ENCODE measurements at regions not wholly inside any gene's neighbourhood (a gene's known extent, or its start where the extent isn't known, plus 50 kb on each side); places are given as distances from the start of the nearest gene placed in this dataset.
A peak's percentile ranks its signal among the peaks of the same experiment; 100 is the strongest.

DNA sequence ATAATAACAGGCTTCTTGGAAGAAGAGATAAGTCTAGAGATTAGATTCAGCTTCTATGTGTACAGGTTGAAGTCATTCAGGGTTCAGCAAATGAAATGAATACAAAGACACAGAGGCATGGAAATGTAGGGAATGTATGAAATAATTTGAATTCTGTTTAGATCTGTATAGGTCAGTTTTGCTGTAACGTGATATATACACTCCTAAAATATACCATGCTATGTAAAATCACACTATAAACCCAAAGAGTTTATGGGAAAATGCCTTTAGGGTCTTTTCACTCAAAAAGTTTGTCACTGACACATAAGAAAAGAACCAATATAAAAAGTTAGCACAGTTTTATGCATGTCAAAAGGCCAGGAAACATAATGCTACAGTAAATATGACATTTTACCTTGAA lies 854.0 kb downstream of the LRFN5 start:
- Histone ChIP-seq H3K4me2 (no peak overlapping the region), H3K27me3 (ENCODE audit: insufficient read depth) (no peaks in the 10 kb centered on the region), H3K9me2 (ENCODE audit: insufficient read depth) (peaks cover 11% of the 10 kb centered on the region), H4K20me1 (replicated peaks; ENCODE audit: insufficient read depth) (no peaks in the 10 kb centered on the region), H3F3A (replicated peaks; ENCODE audit: low read depth) (no peaks in the 10 kb centered on the region), H3K27ac (ENCODE audit: low read depth) (no peak overlapping the region), H3K36me3 (ENCODE audit: insufficient read depth) (no peaks in the 10 kb centered on the region; the same call in 1 of the 2 replicates), H3K79me2 (replicated peaks; ENCODE audit: insufficient read depth) (no peaks in the 10 kb centered on the region), H2AFZ (peak overlapping the region; percentile 57; the same call in 1 of the 2 replicates), H3K4me3 (no peak overlapping the region), H3K4me1 (ENCODE audit: insufficient read depth) (peaks cover 6% of the 10 kb centered on the region; the same call in 1 of the 2 replicates)
- ATAC-seq (no peak), DNase-seq (ENCODE audit: low spot score) (no peak)
- Mint-ChIP-seq H3K27ac (no peak overlapping the region), H3K9me3 (peaks cover 10% of the 10 kb centered on the region; the same call in 2 of the 3 replicates), H3K4me1 (peaks cover 7% of the 10 kb centered on the region; the same call in 1 of the 3 replicates), H3K27me3 (ENCODE audit: insufficient read depth, low read depth, poor library complexity) (no peaks in the 10 kb centered on the region), H3K4me3 (no peak overlapping the region), H3K36me3 (ENCODE audit: low read depth) (no peaks in the 10 kb centered on the region; the same call in 2 of the 3 replicates)
- TF ChIP-seq ZNF114 (CRISPR knock-in tag; IDR thresholded peaks at IDR 0.05) (no peak), REST (IDR thresholded peaks at IDR 0.05; ENCODE audit: unreplicated experiment) (no peak), STAT1 (IDR thresholded peaks at IDR 0.05; ENCODE audit: unreplicated experiment) (no peak), POLR2AphosphoS5 (IDR thresholded peaks at IDR 0.05; ENCODE audit: low read depth) (no peak), NANOG (IDR thresholded peaks at IDR 0.05; ENCODE audit: borderline replicate concordance) (no peak), CREB1 (CRISPR knock-in tag; IDR thresholded peaks at IDR 0.05; ENCODE audit: low read depth) (no peak), EZH2phosphoT487 (IDR thresholded peaks at IDR 0.05; ENCODE audit: unreplicated experiment) (no peak), ZNF331 (CRISPR knock-in tag; IDR thresholded peaks at IDR 0.05; ENCODE audit: low read depth) (no peak), ETS1 (IDR thresholded peaks at IDR 0.05) (no peak)
- TF ChIP-seq, protein P1, sequence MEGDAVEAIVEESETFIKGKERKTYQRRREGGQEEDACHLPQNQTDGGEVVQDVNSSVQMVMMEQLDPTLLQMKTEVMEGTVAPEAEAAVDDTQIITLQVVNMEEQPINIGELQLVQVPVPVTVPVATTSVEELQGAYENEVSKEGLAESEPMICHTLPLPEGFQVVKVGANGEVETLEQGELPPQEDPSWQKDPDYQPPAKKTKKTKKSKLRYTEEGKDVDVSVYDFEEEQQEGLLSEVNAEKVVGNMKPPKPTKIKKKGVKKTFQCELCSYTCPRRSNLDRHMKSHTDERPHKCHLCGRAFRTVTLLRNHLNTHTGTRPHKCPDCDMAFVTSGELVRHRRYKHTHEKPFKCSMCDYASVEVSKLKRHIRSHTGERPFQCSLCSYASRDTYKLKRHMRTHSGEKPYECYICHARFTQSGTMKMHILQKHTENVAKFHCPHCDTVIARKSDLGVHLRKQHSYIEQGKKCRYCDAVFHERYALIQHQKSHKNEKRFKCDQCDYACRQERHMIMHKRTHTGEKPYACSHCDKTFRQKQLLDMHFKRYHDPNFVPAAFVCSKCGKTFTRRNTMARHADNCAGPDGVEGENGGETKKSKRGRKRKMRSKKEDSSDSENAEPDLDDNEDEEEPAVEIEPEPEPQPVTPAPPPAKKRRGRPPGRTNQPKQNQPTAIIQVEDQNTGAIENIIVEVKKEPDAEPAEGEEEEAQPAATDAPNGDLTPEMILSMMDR (conservative IDR thresholded peaks at IDR 0.05; ENCODE audit: low read depth in 2 of 2), result no peak
- TF ChIP-seq, protein P2, sequence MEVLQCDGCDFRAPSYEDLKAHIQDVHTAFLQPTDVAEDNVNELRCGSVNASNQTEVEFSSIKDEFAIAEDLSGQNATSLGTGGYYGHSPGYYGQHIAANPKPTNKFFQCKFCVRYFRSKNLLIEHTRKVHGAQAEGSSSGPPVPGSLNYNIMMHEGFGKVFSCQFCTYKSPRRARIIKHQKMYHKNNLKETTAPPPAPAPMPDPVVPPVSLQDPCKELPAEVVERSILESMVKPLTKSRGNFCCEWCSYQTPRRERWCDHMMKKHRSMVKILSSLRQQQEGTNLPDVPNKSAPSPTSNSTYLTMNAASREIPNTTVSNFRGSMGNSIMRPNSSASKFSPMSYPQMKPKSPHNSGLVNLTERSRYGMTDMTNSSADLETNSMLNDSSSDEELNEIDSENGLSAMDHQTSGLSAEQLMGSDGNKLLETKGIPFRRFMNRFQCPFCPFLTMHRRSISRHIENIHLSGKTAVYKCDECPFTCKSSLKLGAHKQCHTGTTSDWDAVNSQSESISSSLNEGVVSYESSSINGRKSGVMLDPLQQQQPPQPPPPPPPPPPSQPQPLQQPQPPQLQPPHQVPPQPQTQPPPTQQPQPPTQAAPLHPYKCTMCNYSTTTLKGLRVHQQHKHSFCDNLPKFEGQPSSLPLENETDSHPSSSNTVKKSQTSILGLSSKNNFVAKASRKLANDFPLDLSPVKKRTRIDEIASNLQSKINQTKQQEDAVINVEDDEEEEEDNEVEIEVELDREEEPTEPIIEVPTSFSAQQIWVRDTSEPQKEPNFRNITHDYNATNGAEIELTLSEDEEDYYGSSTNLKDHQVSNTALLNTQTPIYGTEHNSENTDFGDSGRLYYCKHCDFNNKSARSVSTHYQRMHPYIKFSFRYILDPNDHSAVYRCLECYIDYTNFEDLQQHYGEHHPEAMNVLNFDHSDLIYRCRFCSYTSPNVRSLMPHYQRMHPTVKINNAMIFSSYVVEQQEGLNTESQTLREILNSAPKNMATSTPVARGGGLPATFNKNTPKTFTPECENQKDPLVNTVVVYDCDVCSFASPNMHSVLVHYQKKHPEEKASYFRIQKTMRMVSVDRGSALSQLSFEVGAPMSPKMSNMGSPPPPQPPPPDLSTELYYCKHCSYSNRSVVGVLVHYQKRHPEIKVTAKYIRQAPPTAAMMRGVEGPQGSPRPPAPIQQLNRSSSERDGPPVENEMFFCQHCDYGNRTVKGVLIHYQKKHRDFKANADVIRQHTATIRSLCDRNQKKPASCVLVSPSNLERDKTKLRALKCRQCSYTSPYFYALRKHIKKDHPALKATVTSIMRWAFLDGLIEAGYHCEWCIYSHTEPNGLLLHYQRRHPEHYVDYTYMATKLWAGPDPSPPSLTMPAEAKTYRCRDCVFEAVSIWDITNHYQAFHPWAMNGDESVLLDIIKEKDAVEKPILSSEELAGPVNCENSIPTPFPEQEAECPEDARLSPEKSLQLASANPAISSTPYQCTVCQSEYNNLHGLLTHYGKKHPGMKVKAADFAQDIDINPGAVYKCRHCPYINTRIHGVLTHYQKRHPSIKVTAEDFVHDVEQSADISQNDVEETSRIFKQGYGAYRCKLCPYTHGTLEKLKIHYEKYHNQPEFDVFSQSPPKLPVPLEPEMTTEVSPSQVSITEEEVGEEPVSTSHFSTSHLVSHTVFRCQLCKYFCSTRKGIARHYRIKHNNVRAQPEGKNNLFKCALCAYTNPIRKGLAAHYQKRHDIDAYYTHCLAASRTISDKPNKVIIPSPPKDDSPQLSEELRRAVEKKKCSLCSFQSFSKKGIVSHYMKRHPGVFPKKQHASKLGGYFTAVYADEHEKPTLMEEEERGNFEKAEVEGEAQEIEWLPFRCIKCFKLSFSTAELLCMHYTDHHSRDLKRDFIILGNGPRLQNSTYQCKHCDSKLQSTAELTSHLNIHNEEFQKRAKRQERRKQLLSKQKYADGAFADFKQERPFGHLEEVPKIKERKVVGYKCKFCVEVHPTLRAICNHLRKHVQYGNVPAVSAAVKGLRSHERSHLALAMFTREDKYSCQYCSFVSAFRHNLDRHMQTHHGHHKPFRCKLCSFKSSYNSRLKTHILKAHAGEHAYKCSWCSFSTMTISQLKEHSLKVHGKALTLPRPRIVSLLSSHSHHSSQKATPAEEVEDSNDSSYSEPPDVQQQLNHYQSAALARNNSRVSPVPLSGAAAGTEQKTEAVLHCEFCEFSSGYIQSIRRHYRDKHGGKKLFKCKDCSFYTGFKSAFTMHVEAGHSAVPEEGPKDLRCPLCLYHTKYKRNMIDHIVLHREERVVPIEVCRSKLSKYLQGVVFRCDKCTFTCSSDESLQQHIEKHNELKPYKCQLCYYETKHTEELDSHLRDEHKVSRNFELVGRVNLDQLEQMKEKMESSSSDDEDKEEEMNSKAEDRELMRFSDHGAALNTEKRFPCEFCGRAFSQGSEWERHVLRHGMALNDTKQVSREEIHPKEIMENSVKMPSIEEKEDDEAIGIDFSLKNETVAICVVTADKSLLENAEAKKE (CRISPR knock-in tag; IDR thresholded peaks at IDR 0.05), result no peak

All from GM23338 (cell line).